Upper lobe of left lung (tissue), 6 donors: ENCODE measurements at regions not wholly inside any gene's neighbourhood (a gene's known extent, or its start where the extent isn't known, plus 50 kb on each side); places are given as distances from the start of the nearest gene placed in this dataset.

ENCODE experiments used
- ATAC-seq, 2 donors: fragments of 200-7000 bp; cut with Tn5 transposase; one replicate each; pipeline ENCODE4 v1.9.1; 2022; ENCODE audit warnings: mild to moderate bottlenecking in 2 of 2, moderate library complexity in 2 of 2; ENCODE audit not compliant: low FRiP score in 2 of 2
- DNase-seq, 2 donors: peaks; one replicate each; pipeline ENCODE4 v3.0.0-alpha.2; 2019 to 2020
- H3K27ac ChIP-seq, 4 donors: fragments of 200-600 bp; sonication (generic); one replicate each; pipeline ENCODE4 v1.5.1; 2016 to 2019
- H3K27me3 ChIP-seq, 4 donors: fragments of 200-600 bp; sonication (generic); one replicate each; pipeline ENCODE4 v1.5.1; 2017 to 2019
- H3K36me3 ChIP-seq, 4 donors: fragments of 200-600 bp; sonication (generic); one replicate each; pipeline ENCODE4 v1.5.1; 2016 to 2019
- H3K4me1 ChIP-seq, 4 donors: fragments of 200-600 bp; sonication (generic); one replicate each; pipeline ENCODE4 v1.5.1; 2018 to 2019
- H3K4me3 ChIP-seq, 4 donors: fragments of 200-600 bp; sonication (generic); one replicate each; pipeline ENCODE4 v1.5.1; 2017 to 2019; ENCODE audit warnings: mild to moderate bottlenecking in 2 of 4, moderate library complexity in 1 of 4
- H3K9me3 ChIP-seq, 4 donors: fragments of 200-600 bp; sonication (generic); one replicate each; pipeline ENCODE4 v1.5.1; 2018 to 2019
- EP300 ChIP-seq, 4 donors: sonication (generic); formaldehyde crosslinking; IDR thresholded peaks; one replicate each; pipeline ENCODE4 v1.5.1; 2017; ENCODE audit warnings: antibody characterized with exemption in 4 of 4, control low read depth in 2 of 4
- POLR2A ChIP-seq, 4 donors: fragments of 450-650 bp; IDR thresholded peaks; one replicate each; pipeline ENCODE4 v1.5.1; 2016 to 2017; ENCODE audit warnings: antibody characterized with exemption in 4 of 4, mild to moderate bottlenecking in 2 of 4
- POLR2AphosphoS5 ChIP-seq, 2 donors: sonication (generic); formaldehyde crosslinking; IDR thresholded peaks; one replicate each; pipeline ENCODE4 v1.5.1; 2017; ENCODE audit warnings: antibody characterized with exemption in 2 of 2
- WGBS, 2 donors: methylation state at CpG; one replicate each; pipeline ENCODE4 v1.1.5; 2017 to 2018; 5-methylcytosine and 5-hydroxymethylcytosine counted together
- TF ChIP-seq, protein P1 (sequence below), 6 experiments: fragments of 450-650 bp in 4 of 6; fragments of 200-600 bp in 2 of 6; sonication (generic) in 2 of 6; IDR thresholded peaks; one replicate each; pipeline ENCODE4 v1.5.1; 2016 to 2019; ENCODE audit warnings: antibody characterized with exemption in 6 of 6
- donor health status: DM: no; HTN: no; CAD: no; lungs with moderate emphysema.
- donor health status: DM: no; HTN: yes; CAD: no; lungs with severe emphysema.

DNA sequence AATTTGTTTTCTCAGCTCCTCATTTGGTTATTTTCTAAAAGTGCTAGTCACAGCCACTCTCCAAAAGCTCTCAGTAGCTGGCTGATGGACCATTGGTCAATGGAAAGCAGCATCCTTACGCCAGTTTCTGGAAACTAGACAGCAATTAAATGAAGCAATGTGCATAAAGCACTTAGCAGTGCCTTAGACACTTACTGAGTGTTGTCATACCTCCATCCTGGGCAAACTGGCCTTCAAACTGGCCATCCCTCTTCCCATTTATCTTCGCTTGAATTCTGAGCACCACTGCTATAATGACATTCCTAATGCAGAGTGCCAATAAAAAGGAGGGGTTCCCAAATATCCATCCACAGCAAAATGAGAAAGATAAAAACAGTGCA is 209.2 kb downstream of the ENC1 start:
- H3K27ac ChIP-seq, result no peak overlapping the region
- no peak for DNase-seq
- no peaks in the 10 kb centered on the region for H3K36me3 ChIP-seq
- H3K9me3 ChIP-seq, result no peaks in the 10 kb centered on the region
- peaks cover 9 to 22% (median 13%) of the 10 kb centered on the region in 4 donors for H3K4me1 ChIP-seq
- H3K27me3 ChIP-seq, result no peaks in the 10 kb centered on the region
- no peak for ATAC-seq
- no peak overlapping the region for H3K4me3 ChIP-seq
- 86 to 97% methylated on average over 2 of the region's 2 CpGs for WGBS, 2 donors
- TF ChIP-seq, protein P1, sequence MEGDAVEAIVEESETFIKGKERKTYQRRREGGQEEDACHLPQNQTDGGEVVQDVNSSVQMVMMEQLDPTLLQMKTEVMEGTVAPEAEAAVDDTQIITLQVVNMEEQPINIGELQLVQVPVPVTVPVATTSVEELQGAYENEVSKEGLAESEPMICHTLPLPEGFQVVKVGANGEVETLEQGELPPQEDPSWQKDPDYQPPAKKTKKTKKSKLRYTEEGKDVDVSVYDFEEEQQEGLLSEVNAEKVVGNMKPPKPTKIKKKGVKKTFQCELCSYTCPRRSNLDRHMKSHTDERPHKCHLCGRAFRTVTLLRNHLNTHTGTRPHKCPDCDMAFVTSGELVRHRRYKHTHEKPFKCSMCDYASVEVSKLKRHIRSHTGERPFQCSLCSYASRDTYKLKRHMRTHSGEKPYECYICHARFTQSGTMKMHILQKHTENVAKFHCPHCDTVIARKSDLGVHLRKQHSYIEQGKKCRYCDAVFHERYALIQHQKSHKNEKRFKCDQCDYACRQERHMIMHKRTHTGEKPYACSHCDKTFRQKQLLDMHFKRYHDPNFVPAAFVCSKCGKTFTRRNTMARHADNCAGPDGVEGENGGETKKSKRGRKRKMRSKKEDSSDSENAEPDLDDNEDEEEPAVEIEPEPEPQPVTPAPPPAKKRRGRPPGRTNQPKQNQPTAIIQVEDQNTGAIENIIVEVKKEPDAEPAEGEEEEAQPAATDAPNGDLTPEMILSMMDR (IDR thresholded peaks at IDR 0.05), result no peak
- no peak for TF ChIP-seq POLR2A (IDR thresholded peaks at IDR 0.05)
- no peak for TF ChIP-seq EP300 (IDR thresholded peaks at IDR 0.05)
- TF ChIP-seq POLR2AphosphoS5 (IDR thresholded peaks at IDR 0.05), result no peak

DNA sequence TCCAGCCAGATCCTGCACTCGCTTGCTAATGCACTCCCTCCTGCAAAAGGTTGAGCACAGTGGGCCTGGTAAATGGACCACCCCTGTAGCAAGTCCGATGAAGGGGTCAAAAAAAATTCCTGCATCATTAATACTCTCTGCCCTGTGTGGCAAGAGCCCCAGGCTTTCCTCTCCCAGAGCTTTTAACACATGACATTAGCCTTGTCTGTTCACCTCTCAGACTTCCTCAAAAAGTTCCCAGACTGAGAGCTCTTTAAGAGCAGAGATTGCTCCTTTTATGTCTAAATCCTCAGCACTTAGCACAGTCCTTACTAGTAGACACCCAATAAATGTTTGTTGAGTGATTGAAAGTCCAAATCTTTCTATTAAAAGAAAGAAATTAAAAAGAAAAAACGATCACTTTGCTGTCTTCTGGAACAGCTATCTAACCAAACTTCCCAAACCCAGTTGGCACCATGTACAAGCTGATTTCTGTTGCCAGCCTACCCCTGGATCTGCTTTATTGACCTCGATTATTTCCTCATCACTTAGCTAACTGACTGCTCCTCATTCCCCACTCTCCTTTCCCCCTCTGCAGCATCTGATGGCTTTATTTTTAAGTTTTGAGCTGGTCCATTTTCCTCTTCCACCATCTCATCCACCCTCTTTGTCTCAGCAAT is 209.8 kb downstream of the ENC1 start:
- Histone ChIP-seq H3K36me3 (no peaks in the 10 kb centered on the region), H3K4me1 (peaks cover 9 to 22% (median 13%) of the 10 kb centered on the region in 4 donors), H3K9me3 (no peaks in the 10 kb centered on the region), H3K27me3 (no peaks in the 10 kb centered on the region), H3K4me3 (no peak overlapping the region), H3K27ac (no peak overlapping the region)
- TF ChIP-seq, protein P1 (IDR thresholded peaks at IDR 0.05), result no peak
- no peak for TF ChIP-seq POLR2A (IDR thresholded peaks at IDR 0.05)
- TF ChIP-seq EP300 (IDR thresholded peaks at IDR 0.05), result no peak
- TF ChIP-seq POLR2AphosphoS5 (IDR thresholded peaks at IDR 0.05), result no peak
- ATAC-seq (no peak), DNase-seq (no peak)
- 72 to 73% methylated on average over 4 of the region's 4 CpGs for WGBS, 2 donors

DNA sequence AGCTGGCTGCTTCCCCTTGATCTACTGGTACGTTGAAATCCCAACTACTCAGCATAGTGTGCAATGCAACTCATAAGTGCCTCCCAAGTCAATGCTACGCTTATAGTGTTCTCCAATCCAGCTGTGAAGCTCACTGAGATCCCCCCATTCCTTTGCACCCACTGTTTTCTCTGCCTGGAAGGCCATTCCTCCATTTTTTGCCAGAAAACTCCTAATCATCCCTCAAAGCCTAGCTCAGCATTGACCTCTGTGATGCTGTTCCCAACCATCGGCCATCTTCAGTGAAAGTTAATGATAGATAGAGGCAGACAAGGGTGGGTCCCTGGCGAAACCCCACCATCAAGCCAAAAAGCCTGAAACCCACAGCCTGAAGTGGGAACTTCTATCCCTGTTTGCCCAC is 211.0 kb downstream of the ENC1 start:
- ATAC-seq (no peak), DNase-seq (no peak)
- H3K27ac ChIP-seq, result no peak overlapping the region
- WGBS, 2 donors, result 91 to 98% methylated on average over 4 of the region's 4 CpGs
- TF ChIP-seq EP300 (IDR thresholded peaks at IDR 0.05), result no peak
- TF ChIP-seq, protein P1 (IDR thresholded peaks at IDR 0.05), result no peak
- no peak for TF ChIP-seq POLR2A (IDR thresholded peaks at IDR 0.05)
- no peak for TF ChIP-seq POLR2AphosphoS5 (IDR thresholded peaks at IDR 0.05)
- no peaks in the 10 kb centered on the region for H3K36me3 ChIP-seq
- peaks cover 9 to 23% (median 14%) of the 10 kb centered on the region in 4 donors for H3K4me1 ChIP-seq
- H3K9me3 ChIP-seq, result no peaks in the 10 kb centered on the region
- no peak overlapping the region for H3K4me3 ChIP-seq
- H3K27me3 ChIP-seq, result no peaks in the 10 kb centered on the region

DNA sequence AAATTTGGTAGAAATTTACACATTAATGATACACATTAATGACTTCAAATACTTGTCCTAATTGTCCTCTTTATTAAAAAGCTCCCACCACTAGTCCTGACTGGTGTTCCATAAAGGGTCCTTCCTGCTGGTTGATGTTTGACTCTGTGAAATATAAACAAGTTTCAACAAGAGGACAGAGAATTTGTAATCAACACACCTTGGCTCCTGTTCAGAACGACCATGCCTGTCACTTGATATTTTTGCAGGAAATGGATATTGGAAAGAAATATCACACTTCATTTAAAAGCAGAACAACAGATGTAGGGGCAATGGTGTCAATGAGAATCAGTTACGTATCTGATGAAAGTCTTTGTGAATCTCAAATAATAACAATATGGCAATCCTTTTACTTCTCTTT is 211.7 kb downstream of the ENC1 start:
- H3K36me3 ChIP-seq, result no peaks in the 10 kb centered on the region
- TF ChIP-seq EP300 (IDR thresholded peaks at IDR 0.05) (no peak), POLR2A (IDR thresholded peaks at IDR 0.05) (no peak), POLR2AphosphoS5 (IDR thresholded peaks at IDR 0.05) (no peak)
- TF ChIP-seq, protein P1 (IDR thresholded peaks at IDR 0.05), result no peak
- DNase-seq, result no peak
- H3K27me3 ChIP-seq, result no peaks in the 10 kb centered on the region
- H3K4me3 ChIP-seq, result no peak overlapping the region
- ATAC-seq, result no peak
- H3K9me3 ChIP-seq, result no peaks in the 10 kb centered on the region
- peaks cover 4 to 20% (median 8%) of the 10 kb centered on the region in 4 donors for H3K4me1 ChIP-seq
- 52 to 58% methylated on average over 2 of the region's 2 CpGs for WGBS, 2 donors
- H3K27ac ChIP-seq, result no peak overlapping the region

DNA sequence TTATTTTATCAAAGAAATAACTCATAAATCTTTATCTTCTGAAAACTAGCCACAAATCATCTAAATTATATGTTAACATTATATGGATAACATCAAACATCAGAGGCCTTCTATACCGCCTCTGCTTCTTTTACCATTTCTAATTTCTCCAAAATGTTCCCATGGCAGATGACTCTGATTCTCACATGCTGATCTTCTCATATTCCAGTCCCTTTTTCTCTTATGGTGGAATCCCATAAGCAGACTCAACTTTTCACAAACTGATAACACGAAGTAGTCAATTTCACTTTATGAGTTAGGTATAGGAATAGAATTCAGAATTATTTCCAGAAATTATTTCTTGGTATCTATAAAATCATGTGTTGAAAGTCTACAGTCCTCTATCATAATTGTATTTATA is 212.3 kb downstream of the ENC1 start:
- no peak overlapping the region for H3K4me3 ChIP-seq
- H3K27ac ChIP-seq, result no peak overlapping the region
- H3K27me3 ChIP-seq, result no peaks in the 10 kb centered on the region
- WGBS, 2 donors, result 98 to 99% methylated on average over 2 of the region's 2 CpGs
- no peak for TF ChIP-seq POLR2A (IDR thresholded peaks at IDR 0.05)
- TF ChIP-seq, protein P1 (IDR thresholded peaks at IDR 0.05), result no peak
- no peak for TF ChIP-seq EP300 (IDR thresholded peaks at IDR 0.05)
- no peak for TF ChIP-seq POLR2AphosphoS5 (IDR thresholded peaks at IDR 0.05)
- H3K36me3 ChIP-seq, result no peaks in the 10 kb centered on the region
- DNase-seq (no peak), ATAC-seq (no peak)
- H3K9me3 ChIP-seq, result no peaks in the 10 kb centered on the region
- H3K4me1 ChIP-seq, result peaks cover 0 to 14% (median 3%) of the 10 kb centered on the region in 4 donors
